Gastroesophageal sphincter (tissue), 3 donors: ENCODE measurements at regions not wholly inside any gene's neighbourhood (a gene's known extent, or its start where the extent isn't known, plus 50 kb on each side); places are given as distances from the start of the nearest gene placed in this dataset.

Experiments
- CTCF ChIP-seq, 4 experiments: fragments of 200-600 bp in 2 of 4; fragments of 450-650 bp in 2 of 4; sonication (generic) in 1 of 4; IDR thresholded peaks; one replicate each; pipeline ENCODE4 v1.5.1; 2017 to 2019; ENCODE audit warnings: antibody characterized with exemption in 4 of 4, mild to moderate bottlenecking in 2 of 4, moderate library complexity in 2 of 4
- EP300 ChIP-seq: sonication (generic); formaldehyde crosslinking; IDR thresholded peaks from one replicate; pipeline ENCODE4 v1.6.1; 2017; ENCODE audit warnings: antibody characterized with exemption, mild to moderate bottlenecking
- POLR2A ChIP-seq, 2 donors: fragments of 450-650 bp; IDR thresholded peaks; one replicate each; pipeline ENCODE4 v1.6.1; 2017; ENCODE audit warnings: antibody characterized with exemption in 2 of 2, mild to moderate bottlenecking in 2 of 2, moderate library complexity in 1 of 2
- POLR2AphosphoS5 ChIP-seq: sonication (generic); formaldehyde crosslinking; IDR thresholded peaks from one replicate; pipeline ENCODE4 v1.6.1; 2017; ENCODE audit warnings: antibody characterized with exemption

DNA sequence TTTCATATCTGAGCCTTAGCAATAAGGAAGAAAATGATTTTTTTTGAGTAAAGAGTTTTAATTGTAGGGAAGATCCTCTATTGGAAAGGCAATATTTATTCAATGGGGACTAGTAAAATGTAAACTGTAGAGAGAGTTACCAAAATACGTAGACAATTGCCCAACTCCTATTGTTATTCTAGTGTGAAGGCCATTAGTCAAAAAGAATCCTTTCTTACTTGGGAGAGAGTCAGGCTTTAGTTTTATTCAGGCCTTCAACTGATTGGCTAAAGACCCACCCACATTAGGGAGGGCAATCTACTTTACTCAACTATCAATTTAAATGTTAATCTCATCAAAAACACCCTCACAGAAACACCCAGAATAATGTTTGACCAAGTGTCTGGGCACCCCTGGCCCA is 485.8 kb upstream of the ATXN7L3B start:
- no peak for TF ChIP-seq CTCF (IDR thresholded peaks at IDR 0.05)
- no peak for TF ChIP-seq POLR2A (IDR thresholded peaks at IDR 0.05)
- TF ChIP-seq POLR2AphosphoS5 = no peak
- TF ChIP-seq EP300 = no peak
